AG04450 (cell line): ENCODE measurements at regions not wholly inside any gene's neighbourhood (a gene's known extent, or its start where the extent isn't known, plus 50 kb on each side); places are given as distances from the start of the nearest gene placed in this dataset.

Source experiments
- CTCF ChIA-PET: fragments of 300-600, 350-600 bp; formaldehyde crosslinking; extraction: SDS; loops from one replicate; lab custom pipeline; 2022; ENCODE audit warnings: antibody characterized with exemption, inconsistent platforms; lab: Charles Lee
- POLR2A ChIA-PET: fragments of 350-600 bp; formaldehyde crosslinking; extraction: SDS; loops from one replicate; lab custom pipeline; 2021; ENCODE audit warnings: antibody characterized with exemption, inconsistent platforms; lab: Yijun Ruan, JAX
- DNase-seq: peaks from one replicate; pipeline ENCODE4 v3.0.0-alpha.2; 2011; ENCODE audit warnings: low read depth, low spot score
- H3K27ac ChIP-seq: one replicate; pipeline ENCODE4 v1.5.1; 2012; ENCODE audit warnings: low read depth, low read length, control low read depth
- H3K27me3 ChIP-seq: one replicate; pipeline ENCODE4 v1.6.0; 2012; ENCODE audit warnings: low read length; ENCODE audit not compliant: control insufficient read depth, insufficient read depth
- H3K4me3 ChIP-seq: 2 replicates; pipeline ENCODE4 v1.5.1; 2011; ENCODE audit warnings: mild to moderate bottlenecking, low read depth, low read length, control low read depth
- H3K9me3 ChIP-seq: 2 replicates; pipeline ENCODE4 v1.5.1; 2012; ENCODE audit warnings: low read length; ENCODE audit not compliant: control insufficient read depth, insufficient read depth
- CTCF ChIP-seq: IDR thresholded peaks from 2 replicates; pipeline ENCODE4 v1.5.1; 2011; ENCODE audit warnings: low read depth, low read length, control low read depth, inconsistent platforms

DNA sequence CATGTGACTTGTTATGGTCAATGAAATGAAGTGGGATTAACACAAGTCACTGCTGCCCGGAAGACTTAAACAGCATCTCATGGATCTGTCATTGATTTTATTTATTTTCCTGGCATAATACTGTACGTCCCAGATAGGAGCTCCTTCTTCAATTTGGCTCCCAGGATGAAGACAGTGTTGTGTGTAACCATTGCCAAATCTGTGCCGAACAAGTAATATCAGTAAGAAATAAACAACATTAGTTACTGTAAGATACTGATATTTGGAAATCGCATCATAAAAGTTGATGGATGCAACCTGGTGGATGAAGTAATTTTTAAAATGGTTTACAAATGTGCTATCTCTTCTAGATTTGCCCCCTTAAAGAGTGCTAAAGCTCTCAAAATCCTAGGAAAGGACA, 419.0 kb upstream of the MMADHC start:
- no peak for TF ChIP-seq CTCF
- H3K27me3 ChIP-seq = no peaks in the 10 kb centered on the region
- no peaks in the 10 kb centered on the region for H3K9me3 ChIP-seq
- DNase-seq = no peak
- CTCF ChIA-PET = no interaction called here
- H3K4me3 ChIP-seq = no peak overlapping the region
- no peak overlapping the region for H3K27ac ChIP-seq
- POLR2A ChIA-PET = no interaction called here

DNA sequence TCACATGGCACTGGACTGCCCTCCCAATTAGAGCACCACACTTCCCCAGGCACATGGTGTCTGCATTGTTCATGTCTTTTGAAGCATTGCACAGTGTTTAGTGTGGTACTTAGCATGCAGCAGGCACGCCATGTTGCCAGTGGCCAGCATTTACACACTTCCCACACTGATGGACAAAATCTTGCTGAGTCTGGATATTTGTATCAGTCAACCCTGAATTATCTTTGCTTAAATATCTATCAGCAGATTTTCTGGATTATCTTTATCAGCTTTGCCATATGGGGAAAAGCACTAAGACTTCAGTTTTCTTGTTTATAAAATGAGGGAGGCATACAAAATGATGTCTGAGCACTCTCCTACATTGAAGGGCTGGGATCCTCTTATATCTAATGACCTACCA, 416.0 kb upstream of the MMADHC start:
- Histone ChIP-seq H3K27ac (no peak overlapping the region), H3K4me3 (no peak overlapping the region), H3K27me3 (no peaks in the 10 kb centered on the region), H3K9me3 (no peaks in the 10 kb centered on the region)
- DNase-seq = no peak
- CTCF ChIA-PET = no interaction called here
- POLR2A ChIA-PET = no interaction called here
- no peak for TF ChIP-seq CTCF

GRCh38 chr2:150001788-150002187, 414.2 kb upstream of the MMADHC start:
- no peak overlapping the region for H3K4me3 ChIP-seq
- ChIA-PET CTCF (interaction anchor here (0.7 kb wide), 1 partner anchor 62 kb away, joined by 3 read pairs; no protein-coding TSS in a partner anchor), POLR2A (no interaction called here)
- no peaks in the 10 kb centered on the region for H3K27me3 ChIP-seq
- H3K9me3 ChIP-seq = no peaks in the 10 kb centered on the region
- DNase-seq = no peak
- TF ChIP-seq CTCF = no peak
- H3K27ac ChIP-seq = no peak overlapping the region

DNA sequence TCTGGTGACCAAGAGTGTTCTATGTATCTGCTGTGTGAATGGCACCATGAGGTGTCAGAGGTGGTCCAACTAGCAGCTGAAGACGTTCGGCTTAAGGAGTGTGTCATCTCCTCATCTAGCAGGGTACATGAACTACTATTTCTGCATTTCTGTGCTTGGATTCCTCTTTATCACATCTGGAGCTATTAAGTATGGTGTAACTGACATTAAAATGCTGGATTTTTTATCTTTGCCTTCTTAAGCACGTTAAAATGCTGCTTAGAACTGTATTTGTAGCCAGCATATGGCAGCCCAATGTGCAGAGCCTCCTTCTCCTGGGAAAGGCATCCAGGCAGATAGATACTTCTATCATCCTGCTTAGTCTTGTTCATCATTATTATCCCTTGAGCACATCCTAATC, 409.3 kb upstream of the MMADHC start:
- H3K27me3 ChIP-seq = no peaks in the 10 kb centered on the region
- POLR2A ChIA-PET = no interaction called here
- CTCF ChIA-PET = no interaction called here
- no peaks in the 10 kb centered on the region for H3K9me3 ChIP-seq
- no peak overlapping the region for H3K4me3 ChIP-seq
- DNase-seq = no peak
- H3K27ac ChIP-seq = no peak overlapping the region
- no peak for TF ChIP-seq CTCF

- Histone ChIP-seq H3K4me3 (no peak overlapping the region), H3K9me3 (no peaks in the 10 kb centered on the region), H3K27ac (no peak overlapping the region), H3K27me3 (no peaks in the 10 kb centered on the region)
- DNase-seq = no peak
- no peak for TF ChIP-seq CTCF
- ChIA-PET POLR2A (no interaction called here), CTCF (no interaction called here)
Observed at GRCh38 chr2:149994057-149994728, 406.6 kb upstream of the MMADHC start.
